ENCODE measurements at regions not wholly inside any gene's neighbourhood (a gene's known extent, or its start where the extent isn't known, plus 50 kb on each side); places are given as distances from the start of the nearest gene placed in this dataset.

- TF ChIP-seq POLR2A (IDR thresholded peaks at IDR 0.05; ENCODE audit: low read length) = no peak
- TF ChIP-seq GATA1 (IDR thresholded peaks at IDR 0.05; ENCODE audit: low read depth, low read length) = no peak
Observed at GRCh38 chr10:8636371-8636770, 581.9 kb downstream of the GATA3 start.
